Prostate gland (tissue), 2 donors: ENCODE measurements at regions not wholly inside any gene's neighbourhood (a gene's known extent, or its start where the extent isn't known, plus 50 kb on each side); places are given as distances from the start of the nearest gene placed in this dataset.
"Not testable (repeated sequence)": the region's sequence is repeated elsewhere in the genome, so short reads cannot be mapped to it uniquely, and the experiment has no call there.

Source experiments
- DNase-seq: peaks from one replicate; pipeline ENCODE4 v3.0.0-alpha.2; 2019; ENCODE audit warnings: low spot score
- H3K27ac ChIP-seq, 2 donors: fragments of 200-600 bp; sonication (generic); 2 replicates each; pipeline ENCODE4 v1.5.1; 2017 to 2019
- H3K27me3 ChIP-seq: fragments of 200-600 bp; sonication (generic); replicated peaks from 2 replicates; pipeline ENCODE4 v1.5.1; 2019; ENCODE audit not compliant: insufficient read depth
- H3K36me3 ChIP-seq, 2 donors: fragments of 200-600 bp; sonication (generic); 1 replicate in 1 of 2; 2 replicates in 1 of 2; pipeline versions ENCODE4 v1.5.1 to v1.8.1; 2017 to 2019
- H3K4me1 ChIP-seq: fragments of 200-600 bp; sonication (generic); replicated peaks from 2 replicates; pipeline ENCODE4 v1.5.1; 2019
- H3K4me3 ChIP-seq, 2 donors: fragments of 200-600 bp; sonication (generic); 2 replicates each; pipeline ENCODE4 v1.5.1; 2017 to 2019
- H3K9me3 ChIP-seq: fragments of 200-600 bp; sonication (generic); 2 replicates; pipeline ENCODE4 v1.5.1; 2017
- CTCF ChIP-seq, 4 experiments: fragments of 200-600 bp in 2 of 4; fragments of 450-650 bp in 2 of 4; sonication (generic) in 2 of 4; IDR thresholded peaks; 1 replicate in 3 of 4; 2 replicates in 1 of 4; pipeline ENCODE4 v1.5.1; 2016 to 2019; ENCODE audit warnings: antibody characterized with exemption in 4 of 4, mild to moderate bottlenecking in 2 of 4, moderate library complexity in 2 of 4
- POLR2A ChIP-seq: fragments of 450-650 bp; IDR thresholded peaks from one replicate; pipeline ENCODE4 v1.6.1; 2016; ENCODE audit warnings: antibody characterized with exemption, mild to moderate bottlenecking
- POLR2AphosphoS5 ChIP-seq: sonication (generic); formaldehyde crosslinking; IDR thresholded peaks from one replicate; pipeline ENCODE4 v1.6.1; 2017; ENCODE audit warnings: antibody characterized with exemption
- WGBS: methylation state at CpG from one replicate; pipeline ENCODE4 v1.1.5; 2018; 5-methylcytosine and 5-hydroxymethylcytosine counted together
- intact Hi-C: fragments of 100-400 bp; cut with DNase I; formaldehyde crosslinking; loops from one replicate; pipeline ENCODE4 v1.14.2; 2022

GRCh38 chr16:65743558-65743957, 621.7 kb upstream of the CDH11 start:
- H3K27me3 ChIP-seq: no peaks in the 10 kb centered on the region
- H3K9me3 ChIP-seq: no peaks in the 10 kb centered on the region
- no peak overlapping the region for H3K4me3 ChIP-seq
- TF ChIP-seq POLR2AphosphoS5: no peak
- no peak for TF ChIP-seq POLR2A
- no peak for TF ChIP-seq CTCF (IDR thresholded peaks at IDR 0.05)
- no peaks in the 10 kb centered on the region for H3K4me1 ChIP-seq
- DNase-seq: no peak
- H3K27ac ChIP-seq: no peak overlapping the region
- intact Hi-C loops: no loop called here
- no peaks in the 10 kb centered on the region for H3K36me3 ChIP-seq
- WGBS: 88% methylated on average over 3 of the region's 3 CpGs

- H3K27me3 ChIP-seq: no peaks in the 10 kb centered on the region
- H3K27ac ChIP-seq: no peak overlapping the region
- no peak overlapping the region for H3K4me3 ChIP-seq
- H3K4me1 ChIP-seq: no peaks in the 10 kb centered on the region
- intact Hi-C loops: no loop called here
- H3K9me3 ChIP-seq: no peaks in the 10 kb centered on the region
- no peak for DNase-seq
- H3K36me3 ChIP-seq: no peaks in the 10 kb centered on the region
- TF ChIP-seq CTCF (IDR thresholded peaks at IDR 0.05): no peak
- no peak for TF ChIP-seq POLR2A
- TF ChIP-seq POLR2AphosphoS5: no peak
Measured at GRCh38 chr16:65740711-65741110, 618.8 kb upstream of the CDH11 start.

GRCh38 chr16:65739518-65739917, 617.7 kb upstream of the CDH11 start:
- 95% methylated on average over 3 of the region's 3 CpGs for WGBS
- intact Hi-C loops: no loop called here
- Histone ChIP-seq H3K9me3 (no peaks in the 10 kb centered on the region), H3K27ac (no peak overlapping the region), H3K36me3 (no peaks in the 10 kb centered on the region), H3K4me3 (no peak overlapping the region), H3K27me3 (no peaks in the 10 kb centered on the region), H3K4me1 (no peaks in the 10 kb centered on the region)
- no peak for DNase-seq
- TF ChIP-seq CTCF (IDR thresholded peaks at IDR 0.05) (no peak), POLR2A (no peak), POLR2AphosphoS5 (no peak)

GRCh38 chr16:65737831-65738230, 616.0 kb upstream of the CDH11 start:
- Histone ChIP-seq H3K36me3 (no peaks in the 10 kb centered on the region), H3K4me1 (no peaks in the 10 kb centered on the region), H3K27ac (no peak overlapping the region), H3K9me3 (no peaks in the 10 kb centered on the region), H3K4me3 (no peak overlapping the region), H3K27me3 (no peaks in the 10 kb centered on the region)
- TF ChIP-seq POLR2A (no peak), CTCF (IDR thresholded peaks at IDR 0.05) (no peak), POLR2AphosphoS5 (no peak)
- WGBS: 40% methylated on average over 4 of the region's 4 CpGs
- intact Hi-C loops: no loop called here
- DNase-seq: no peak

- intact Hi-C loops, DNase-seq, H3K27me3 ChIP-seq, H3K9me3 ChIP-seq, H3K36me3 ChIP-seq, H3K4me1 ChIP-seq, H3K4me3 ChIP-seq, H3K27ac ChIP-seq: not testable (repeated sequence)
Measured at GRCh38 chr16:65735615-65736014, 613.8 kb upstream of the CDH11 start.
